ENCODE measurements at regions not wholly inside any gene's neighbourhood (a gene's known extent, or its start where the extent isn't known, plus 50 kb on each side); places are given as distances from the start of the nearest gene placed in this dataset.
"Not testable (repeated sequence)": the region's sequence is repeated elsewhere in the genome, so short reads cannot be mapped to it uniquely, and the experiment has no call there.

- H3K27me3 Mint-ChIP-seq; POLR2A ChIA-PET; CTCF ChIA-PET; H3K36me3 Mint-ChIP-seq (ENCODE audit: low read depth); H3K4me1 Mint-ChIP-seq; H3K27ac Mint-ChIP-seq; H3K4me3 Mint-ChIP-seq: not testable (repeated sequence)
- peaks cover 25% of the 10 kb centered on the region for H3K9me3 Mint-ChIP-seq
- peak; percentile 4 for DNase-seq
These were observed 1275.4 kb upstream of the TPTE start for GRCh38 chr21:9246010-9246409.

- H3K36me3 Mint-ChIP-seq (ENCODE audit: low read depth); CTCF ChIA-PET; POLR2A ChIA-PET: not testable (repeated sequence)
These were observed 1274.7 kb upstream of the TPTE start for GRCh38 chr21:9246481-9247289.

GRCh38 chr21:9247290-9247613 is 1274.1 kb upstream of the TPTE start:
- DNase-seq; POLR2A ChIA-PET; CTCF ChIA-PET; H3K4me1 Mint-ChIP-seq; H3K36me3 Mint-ChIP-seq (ENCODE audit: low read depth); H3K4me3 Mint-ChIP-seq; H3K27ac Mint-ChIP-seq; H3K27me3 Mint-ChIP-seq: not testable (repeated sequence)
- peaks cover 25% of the 10 kb centered on the region for H3K9me3 Mint-ChIP-seq

More at GRCh38 chr21:9246481-9247289, 1274.7 kb upstream of the TPTE start:
- H3K9me3 Mint-ChIP-seq: peaks cover 25% of the 10 kb centered on the region
- H3K4me3 Mint-ChIP-seq, H3K27ac Mint-ChIP-seq, H3K27me3 Mint-ChIP-seq, H3K4me1 Mint-ChIP-seq: not testable (repeated sequence)
- peak; percentile 5 for DNase-seq

- H3K27ac Mint-ChIP-seq; POLR2A ChIA-PET; H3K4me3 Mint-ChIP-seq; CTCF ChIA-PET; H3K27me3 Mint-ChIP-seq; H3K4me1 Mint-ChIP-seq; H3K36me3 Mint-ChIP-seq (ENCODE audit: low read depth): not testable (repeated sequence)
- DNase-seq: peak; percentile 5
- peaks cover 25% of the 10 kb centered on the region for H3K9me3 Mint-ChIP-seq
These were observed 1273.6 kb upstream of the TPTE start for GRCh38 chr21:9247616-9248317.

All from activated CD4-positive, alpha-beta T cell treated with anti-CD3 and anti-CD28 coated beads, Interleukin-2, amount 10 ng/mL, durations not matched to agents 7 days and 5 days (primary cell).